ENCODE measurements at regions not wholly inside any gene's neighbourhood (a gene's known extent, or its start where the extent isn't known, plus 50 kb on each side); places are given as distances from the start of the nearest gene placed in this dataset.

DNA sequence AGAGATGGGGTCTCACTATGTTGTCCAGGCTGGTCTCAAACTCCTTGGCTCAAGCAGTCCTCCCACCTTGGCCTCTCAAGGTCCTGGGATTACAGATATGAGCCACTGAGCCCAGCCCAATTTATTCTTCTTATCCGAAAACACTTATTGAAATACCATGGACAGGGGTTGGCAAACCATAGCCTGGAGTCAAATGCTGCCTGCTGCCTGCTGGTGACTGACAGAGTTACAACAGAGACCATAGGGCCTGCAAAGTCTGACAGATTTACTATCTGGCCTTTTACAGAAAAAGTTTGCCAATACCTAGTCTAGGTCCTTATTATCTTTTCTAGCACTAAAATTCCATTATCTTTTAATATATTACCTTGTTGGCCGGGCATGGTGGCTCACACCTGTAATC, 87.1 kb upstream of the ZNF281 start:
- in situ Hi-C loops (cut with MboI; ENCODE audit: low sequenced_read_pairs), result loop anchor here (25.0 kb wide), 1 partner anchor 210 kb away; no protein-coding TSS in a partner anchor

GRCh38 chr1:200495901-200496300, 86.1 kb upstream of the ZNF281 start:
- in situ Hi-C loops (cut with MboI; ENCODE audit: low sequenced_read_pairs), result loop anchor here (25.0 kb wide), 1 partner anchor 209 kb away; no protein-coding TSS in a partner anchor

DNA sequence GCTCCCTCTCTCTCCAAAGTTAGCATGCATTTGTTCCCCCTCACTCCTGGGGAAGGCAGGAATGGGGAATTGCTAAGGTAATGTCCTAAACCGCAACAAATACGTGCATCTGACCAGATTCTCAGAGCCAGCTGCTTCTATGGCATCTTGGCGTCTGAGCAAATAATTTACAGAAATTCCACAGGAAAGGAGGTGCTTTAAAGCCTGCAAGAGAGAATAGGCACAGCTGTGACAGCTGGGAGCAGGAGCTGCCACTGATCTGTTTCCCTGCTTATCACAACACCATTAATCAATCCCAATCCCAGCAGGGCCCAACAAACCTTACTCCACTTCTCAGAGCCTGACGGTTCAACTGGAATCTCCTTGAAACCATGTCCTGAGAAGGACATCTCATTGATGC, 83.5 kb upstream of the ZNF281 start:
- in situ Hi-C loops (cut with MboI; ENCODE audit: low sequenced_read_pairs), result loop anchor here (25.0 kb wide), 1 partner anchor 206 kb away; no protein-coding TSS in a partner anchor

DNA sequence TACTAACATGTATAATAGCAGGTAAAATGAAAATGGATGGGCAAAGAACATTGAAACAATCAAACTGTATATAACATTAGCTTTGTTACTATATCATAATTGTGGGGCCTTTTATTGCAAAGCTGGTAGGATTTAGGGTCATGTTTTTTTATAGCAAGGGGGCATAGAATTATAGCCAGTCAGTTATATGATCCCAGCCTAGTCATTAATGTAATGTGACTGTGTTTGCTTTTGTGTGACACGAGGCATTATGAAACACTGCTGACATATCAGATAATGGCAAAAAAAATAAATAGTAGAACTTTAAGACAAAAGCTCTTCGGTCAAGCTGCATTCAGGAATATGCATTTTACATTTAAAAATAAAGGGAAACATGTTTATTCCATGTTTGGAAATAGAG, 81.3 kb upstream of the ZNF281 start:
- in situ Hi-C loops (cut with MboI; ENCODE audit: low sequenced_read_pairs), result loop anchor here (25.0 kb wide), 1 partner anchor 204 kb away; no protein-coding TSS in a partner anchor

DNA sequence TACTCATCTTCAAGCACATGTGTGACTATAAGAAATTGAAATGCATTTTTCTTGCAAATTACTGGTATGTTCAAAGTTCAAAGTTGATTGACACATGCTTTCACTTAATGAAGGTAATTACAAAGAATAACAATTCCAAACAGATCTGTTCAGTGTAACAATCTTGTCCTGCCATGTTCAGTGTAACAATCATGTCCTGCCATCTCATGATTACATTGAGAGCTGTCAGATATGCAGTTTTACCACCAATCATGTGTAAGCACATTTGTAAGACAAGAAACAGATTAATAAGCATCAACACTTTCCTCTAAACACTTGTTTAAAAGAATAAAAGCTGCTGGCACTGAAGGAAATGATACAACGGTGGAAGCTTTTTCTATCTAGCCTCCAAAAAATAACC, 80.3 kb upstream of the ZNF281 start:
- in situ Hi-C loops (cut with MboI; ENCODE audit: low sequenced_read_pairs), result loop anchor here (25.0 kb wide), 1 partner anchor 203 kb away; no protein-coding TSS in a partner anchor

GRCh38 chr1:200488375-200489165, 78.7 kb upstream of the ZNF281 start:
- in situ Hi-C loops (cut with MboI; ENCODE audit: low sequenced_read_pairs), result loop anchor here (25.0 kb wide), 1 partner anchor 201 kb away; no protein-coding TSS in a partner anchor

GRCh38 chr1:200487650-200488049, 77.8 kb upstream of the ZNF281 start:
- in situ Hi-C loops (cut with MboI; ENCODE audit: low sequenced_read_pairs), result loop anchor here (25.0 kb wide), 1 partner anchor 200 kb away; no protein-coding TSS in a partner anchor

DNA sequence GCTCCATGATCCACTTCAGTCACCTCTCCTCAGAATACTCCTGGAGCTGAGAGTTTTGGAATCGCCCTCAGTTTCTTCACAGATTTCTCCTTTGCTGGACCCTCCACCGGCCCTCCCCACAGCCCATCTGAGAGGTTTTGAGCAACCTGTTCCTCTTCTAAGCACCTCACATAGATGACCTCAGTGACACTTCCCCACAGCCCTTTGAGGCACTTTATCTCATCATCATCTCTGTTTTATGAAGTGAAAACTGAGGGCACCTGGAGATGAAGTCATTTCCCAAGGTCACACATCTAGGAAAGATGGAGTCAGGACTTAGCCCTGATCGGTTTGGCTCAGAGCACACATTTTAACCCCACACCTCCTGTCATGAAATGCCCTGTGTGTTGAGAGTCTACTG, 76.8 kb upstream of the ZNF281 start:
- in situ Hi-C loops (cut with MboI; ENCODE audit: low sequenced_read_pairs), result loop anchor here (25.0 kb wide), 1 partner anchor 199 kb away; no protein-coding TSS in a partner anchor

DNA sequence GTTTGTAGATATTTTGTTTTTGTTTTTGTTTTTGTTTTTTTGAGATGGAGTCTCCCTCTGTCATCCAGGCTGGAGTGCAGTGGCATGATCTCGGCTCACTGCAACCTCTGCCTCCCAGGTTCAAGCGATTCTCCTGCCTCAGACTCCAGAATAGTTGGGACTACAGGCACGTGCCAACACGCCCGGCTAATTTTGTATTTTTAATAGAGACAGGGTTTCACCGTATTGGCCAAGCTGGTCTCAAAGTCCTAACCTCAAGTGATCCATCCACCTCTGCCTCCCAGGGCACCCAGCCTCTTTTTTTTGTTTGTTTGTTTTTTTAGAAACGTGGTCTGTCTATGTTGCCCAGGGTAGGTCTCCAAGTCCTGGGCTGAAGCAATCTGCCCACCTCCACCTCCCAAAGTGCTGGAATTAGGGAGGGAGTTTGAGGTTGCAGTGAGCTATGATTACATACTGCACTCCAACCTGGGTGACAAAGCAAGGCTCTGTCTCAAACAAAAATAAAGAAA, 74.7 kb upstream of the ZNF281 start:
- in situ Hi-C loops (cut with MboI; ENCODE audit: low sequenced_read_pairs), result loop anchor here (25.0 kb wide), 1 partner anchor 197 kb away; no protein-coding TSS in a partner anchor

- in situ Hi-C loops (cut with MboI; ENCODE audit: low sequenced_read_pairs), result loop anchor here (25.0 kb wide), 1 partner anchor 196 kb away; no protein-coding TSS in a partner anchor
Observed at GRCh38 chr1:200483491-200484143, 73.8 kb upstream of the ZNF281 start.

GRCh38 chr1:200480964-200481363, 71.1 kb upstream of the ZNF281 start:
- in situ Hi-C loops (cut with MboI; ENCODE audit: low sequenced_read_pairs), result loop anchor here (25.0 kb wide), 1 partner anchor 194 kb away; no protein-coding TSS in a partner anchor

GRCh38 chr1:200479816-200480215, 70.0 kb upstream of the ZNF281 start:
- in situ Hi-C loops (cut with MboI; ENCODE audit: low sequenced_read_pairs), result loop anchor here (25.0 kb wide), 1 partner anchor 193 kb away; no protein-coding TSS in a partner anchor

GRCh38 chr1:200478945-200479558, 69.2 kb upstream of the ZNF281 start:
- in situ Hi-C loops (cut with MboI; ENCODE audit: low sequenced_read_pairs), result loop anchor here (25.0 kb wide), 1 partner anchor 192 kb away; no protein-coding TSS in a partner anchor

DNA sequence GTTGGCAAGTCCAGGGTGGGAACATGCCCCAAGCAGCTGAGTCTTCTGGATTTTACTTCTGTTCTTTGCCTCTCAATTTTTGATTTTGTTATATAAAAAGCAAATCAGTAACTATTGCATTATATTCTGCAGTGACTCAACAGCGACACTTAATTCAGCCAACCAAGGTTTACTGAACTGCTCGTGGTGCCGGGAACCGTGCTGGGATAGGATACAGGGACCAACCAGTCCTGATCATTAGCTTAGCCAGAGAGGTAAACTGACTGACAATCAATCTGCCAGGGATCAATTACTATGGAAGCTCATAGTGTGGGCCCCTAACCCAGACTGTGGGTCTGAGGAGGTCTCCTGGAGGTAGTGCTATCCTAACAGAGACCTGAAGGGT, 68.4 kb upstream of the ZNF281 start:
- in situ Hi-C loops (cut with MboI; ENCODE audit: low sequenced_read_pairs), result loop anchor here (25.0 kb wide), 1 partner anchor 191 kb away; no protein-coding TSS in a partner anchor

DNA sequence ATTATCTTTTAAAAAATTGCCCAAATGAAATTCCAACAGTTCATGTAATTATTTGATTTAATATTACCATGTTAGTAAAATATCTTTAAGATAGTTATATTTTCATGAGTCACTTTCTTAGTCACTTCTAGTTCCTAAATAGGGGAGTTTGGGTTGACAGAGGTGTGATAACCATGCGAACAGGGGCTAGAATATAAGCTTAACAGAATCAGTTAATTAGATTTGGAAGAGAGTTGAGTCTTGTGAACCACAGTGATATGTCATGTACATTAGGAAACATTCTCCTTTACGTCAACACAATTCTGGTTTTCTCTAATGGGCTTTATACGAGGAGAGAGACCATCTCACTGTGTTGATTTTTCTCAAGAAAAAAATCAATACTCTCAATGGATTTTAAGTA, 64.8 kb upstream of the ZNF281 start:
- in situ Hi-C loops (cut with MboI; ENCODE audit: low sequenced_read_pairs), result loop anchor here (25.0 kb wide), 1 partner anchor 187 kb away; no protein-coding TSS in a partner anchor

DNA sequence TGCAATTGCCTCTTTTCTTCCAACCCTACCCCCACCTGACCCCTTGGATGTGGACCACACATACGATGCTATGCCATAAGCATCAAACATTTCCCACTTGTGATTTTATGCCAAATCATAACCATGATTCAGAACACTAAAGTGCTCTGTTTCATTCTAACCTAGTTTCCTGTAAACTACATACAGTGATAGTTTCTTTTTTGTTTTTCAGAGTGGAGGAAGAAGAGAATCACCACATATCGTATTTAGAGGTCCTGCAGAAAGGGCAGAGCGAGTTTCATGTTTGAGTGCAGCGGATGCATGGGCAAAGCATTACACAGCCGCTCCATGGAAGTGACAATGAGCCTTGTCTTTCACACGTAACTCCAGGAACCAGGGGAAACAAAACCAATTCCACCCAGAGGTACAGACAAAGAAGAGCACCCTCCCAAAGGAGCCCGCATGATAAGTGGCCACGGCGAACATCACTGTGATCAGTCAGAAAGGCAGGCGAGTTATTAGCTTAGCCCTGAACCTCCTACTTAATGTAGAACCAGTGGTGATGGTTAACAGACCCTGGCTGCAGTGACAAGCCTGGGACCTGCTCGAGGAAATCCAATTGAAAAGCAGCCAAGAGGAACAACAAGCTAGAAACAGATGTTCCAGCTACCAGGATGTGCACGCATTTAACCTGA, 64.0 kb upstream of the ZNF281 start:
- in situ Hi-C loops (cut with MboI; ENCODE audit: low sequenced_read_pairs), result no loop called here

DNA sequence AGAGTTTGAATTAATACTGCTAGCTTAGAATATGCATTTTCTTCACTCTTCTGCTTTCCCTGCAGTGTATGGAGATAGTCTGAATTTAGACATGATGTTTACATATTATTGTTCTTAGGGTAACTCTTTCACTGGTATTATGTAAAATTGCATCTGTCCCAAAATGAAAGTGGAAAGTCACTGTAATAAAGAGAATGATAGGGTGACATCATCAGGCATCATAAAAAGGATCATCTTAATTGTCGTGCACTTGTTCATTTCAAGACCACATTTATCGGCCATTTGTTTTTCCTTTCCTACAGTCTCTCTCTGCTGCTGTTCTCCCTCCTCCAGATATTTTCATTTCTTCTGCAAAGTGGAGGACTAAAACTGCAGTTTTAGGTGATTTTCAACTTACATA, 61.9 kb upstream of the ZNF281 start:
- in situ Hi-C loops (cut with MboI; ENCODE audit: low sequenced_read_pairs), result no loop called here

DNA sequence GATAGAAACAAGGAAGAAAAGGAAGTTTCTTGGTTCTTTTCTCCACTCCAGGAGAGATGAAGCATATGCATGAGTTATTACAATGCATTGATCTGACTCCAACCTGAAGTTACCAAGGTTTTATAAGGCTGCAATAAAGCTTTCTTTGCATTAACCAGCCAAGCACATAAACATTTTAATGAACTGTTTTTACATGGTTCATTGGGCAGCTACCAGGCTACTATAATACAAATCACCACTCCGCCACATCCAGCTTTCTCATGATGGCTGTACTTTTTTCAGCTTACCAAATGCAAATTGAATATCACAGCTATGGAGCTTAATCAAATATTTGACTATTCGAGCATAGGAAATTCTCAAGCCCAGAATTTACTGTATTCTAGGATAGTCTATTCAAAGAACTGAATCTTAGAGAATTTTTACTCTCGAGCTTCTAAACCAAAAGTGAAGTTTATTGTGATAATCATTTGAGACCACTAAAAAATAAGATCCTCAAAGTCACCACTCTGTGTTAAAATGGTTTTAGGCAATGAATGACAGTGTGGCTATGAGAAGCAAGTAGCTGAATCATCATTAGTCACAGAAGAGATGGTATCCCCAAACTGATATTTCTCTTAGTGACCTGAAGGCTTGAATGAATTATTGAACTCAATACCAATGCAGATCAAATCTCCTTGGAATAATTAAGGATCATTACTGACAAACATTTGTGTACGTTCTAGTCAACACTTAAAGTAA, 58.6 kb upstream of the ZNF281 start:
- in situ Hi-C loops (cut with MboI; ENCODE audit: low sequenced_read_pairs), result no loop called here

- in situ Hi-C loops (cut with MboI; ENCODE audit: low sequenced_read_pairs), result no loop called here
Observed at GRCh38 chr1:200464784-200465400, 55.1 kb upstream of the ZNF281 start.
